Activated CD8-positive, alpha-beta memory T cell treated with anti-CD3 and anti-CD28 coated beads, Interleukin-2, amount 50 U/mL, for 1 hour (primary cell): ENCODE measurements at regions not wholly inside any gene's neighbourhood (a gene's known extent, or its start where the extent isn't known, plus 50 kb on each side); places are given as distances from the start of the nearest gene placed in this dataset.

ENCODE experiments used
- DNase-seq: peaks from one replicate; pipeline ENCODE4 v3.0.0-alpha.2; 2020; ENCODE audit errors: extremely low read depth

DNA sequence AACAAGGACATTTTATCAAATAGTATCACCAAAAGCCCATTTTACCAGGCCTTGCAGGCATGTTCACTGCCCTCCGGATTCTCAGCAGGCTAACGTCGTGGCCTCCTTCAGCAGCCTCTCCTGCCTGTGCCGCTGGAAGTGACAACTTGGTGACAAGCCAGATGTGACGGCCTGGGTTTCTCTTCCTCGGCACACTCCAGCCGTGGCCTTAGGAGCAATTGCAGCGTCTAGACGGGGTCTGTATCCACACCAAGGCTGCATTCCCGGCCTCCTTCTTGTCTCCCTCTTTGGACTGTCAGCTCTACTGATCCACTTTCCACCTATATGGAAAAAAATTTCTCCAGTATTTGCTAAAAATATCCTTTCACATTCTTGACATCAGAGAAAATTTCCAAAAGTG lies 145.3 kb upstream of the MGMT start:
- DNase-seq: no peak

GRCh38 chr10:129322933-129323820 lies 143.9 kb upstream of the MGMT start:
- DNase-seq: no peak

- DNase-seq: no peak
Observed at GRCh38 chr10:129323879-129324278, 143.2 kb upstream of the MGMT start.

DNA sequence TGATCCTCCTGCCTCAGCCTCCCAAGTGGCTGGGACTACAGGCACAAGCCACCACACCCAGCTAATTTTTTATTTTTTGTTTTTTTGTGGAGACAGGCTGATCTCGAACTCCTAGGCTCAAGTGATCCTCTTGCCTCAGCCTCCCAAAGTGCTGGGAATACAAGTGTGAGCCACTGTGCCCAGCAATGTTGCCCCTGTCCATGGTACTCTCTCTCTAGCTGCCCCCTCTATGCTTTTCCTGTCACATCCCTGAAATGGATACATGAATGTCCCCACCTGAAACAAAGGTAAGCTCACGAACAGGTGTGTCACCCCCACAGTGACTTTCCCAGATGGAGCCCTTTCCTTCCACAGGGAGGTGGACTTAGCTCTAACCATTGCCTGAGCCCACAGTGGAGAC lies 141.1 kb upstream of the MGMT start:
- no peak for DNase-seq

GRCh38 chr10:129328546-129328945 lies 138.5 kb upstream of the MGMT start:
- no peak for DNase-seq

- no peak for DNase-seq
Observed at GRCh38 chr10:129329385-129330055, 137.5 kb upstream of the MGMT start.

- no peak for DNase-seq
Observed at GRCh38 chr10:129330211-129330610, 136.8 kb upstream of the MGMT start.

- DNase-seq: no peak
Observed at GRCh38 chr10:129331207-129331838, 135.7 kb upstream of the MGMT start.

DNA sequence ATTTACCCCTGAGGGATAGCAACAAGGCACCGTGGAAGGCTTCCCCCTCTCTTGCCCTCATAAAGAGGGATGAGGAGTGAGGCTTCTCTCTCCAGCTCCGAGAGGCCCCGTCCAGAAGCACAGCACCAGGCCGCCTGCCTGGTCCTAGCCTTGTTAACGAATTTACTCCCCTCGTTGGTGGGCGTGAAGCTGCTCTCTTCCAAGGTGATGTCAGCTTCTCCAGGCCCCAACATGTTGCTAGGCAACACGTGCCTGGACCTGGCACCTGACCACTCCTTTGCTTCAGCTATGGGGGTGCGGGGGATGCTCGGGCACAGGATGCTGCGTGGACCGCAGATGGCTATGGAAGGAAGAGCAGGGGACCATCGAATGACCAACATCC lies 135.2 kb upstream of the MGMT start:
- no peak for DNase-seq

- no peak for DNase-seq
Observed at GRCh38 chr10:129332476-129332875, 134.6 kb upstream of the MGMT start.

DNA sequence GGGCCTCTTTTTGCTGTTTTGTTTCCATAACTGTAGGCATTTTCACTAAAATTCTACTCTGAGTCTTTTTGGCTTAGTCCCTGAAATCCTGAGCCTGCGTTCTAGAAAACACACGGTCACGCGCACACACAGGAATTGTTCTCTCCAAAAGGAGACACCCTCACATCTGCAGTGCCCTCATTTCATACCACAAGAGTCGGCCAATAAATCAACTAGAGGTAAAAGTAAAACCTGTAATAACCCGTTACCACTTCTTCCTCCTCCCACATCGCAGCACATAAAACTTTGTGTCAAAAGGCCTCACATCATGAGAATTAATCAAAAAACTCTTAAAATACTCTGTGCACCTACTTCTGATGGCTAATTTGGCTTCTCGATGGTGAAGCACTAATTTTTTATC lies 133.3 kb upstream of the MGMT start:
- DNase-seq: no peak

DNA sequence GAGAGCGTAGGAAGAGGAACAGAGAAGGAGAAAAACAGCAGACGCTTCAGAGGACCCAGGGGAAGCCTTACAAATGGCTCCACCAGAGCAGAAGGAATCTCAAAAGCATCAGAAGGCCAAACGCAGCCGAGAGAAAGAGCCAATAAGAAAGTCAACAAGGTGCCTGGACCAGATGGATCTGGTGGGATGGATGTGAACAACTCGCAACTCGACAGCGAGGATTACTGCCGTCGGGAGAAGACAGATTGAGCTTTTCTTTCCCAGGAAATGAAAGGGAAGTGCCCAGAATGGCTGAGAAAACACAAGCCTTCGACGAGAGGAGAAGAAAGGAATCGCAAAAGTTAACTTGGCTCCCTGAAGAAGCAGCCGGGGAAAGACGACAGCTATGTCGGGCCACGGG lies 132.8 kb upstream of the MGMT start:
- DNase-seq: no peak

- no peak for DNase-seq
Observed at GRCh38 chr10:129335396-129335795, 131.6 kb upstream of the MGMT start.

GRCh38 chr10:129335942-129336341 lies 131.1 kb upstream of the MGMT start:
- no peak for DNase-seq

- no peak for DNase-seq
Observed at GRCh38 chr10:129339191-129339590, 127.8 kb upstream of the MGMT start.

GRCh38 chr10:129339841-129340240 lies 127.2 kb upstream of the MGMT start:
- no peak for DNase-seq

GRCh38 chr10:129341087-129341486 lies 126.0 kb upstream of the MGMT start:
- no peak for DNase-seq

- no peak for DNase-seq
Observed at GRCh38 chr10:129342385-129342784, 124.7 kb upstream of the MGMT start.

- no peak for DNase-seq
Observed at GRCh38 chr10:129343141-129343540, 123.9 kb upstream of the MGMT start.

GRCh38 chr10:129344103-129344502 lies 122.9 kb upstream of the MGMT start:
- DNase-seq: no peak

DNA sequence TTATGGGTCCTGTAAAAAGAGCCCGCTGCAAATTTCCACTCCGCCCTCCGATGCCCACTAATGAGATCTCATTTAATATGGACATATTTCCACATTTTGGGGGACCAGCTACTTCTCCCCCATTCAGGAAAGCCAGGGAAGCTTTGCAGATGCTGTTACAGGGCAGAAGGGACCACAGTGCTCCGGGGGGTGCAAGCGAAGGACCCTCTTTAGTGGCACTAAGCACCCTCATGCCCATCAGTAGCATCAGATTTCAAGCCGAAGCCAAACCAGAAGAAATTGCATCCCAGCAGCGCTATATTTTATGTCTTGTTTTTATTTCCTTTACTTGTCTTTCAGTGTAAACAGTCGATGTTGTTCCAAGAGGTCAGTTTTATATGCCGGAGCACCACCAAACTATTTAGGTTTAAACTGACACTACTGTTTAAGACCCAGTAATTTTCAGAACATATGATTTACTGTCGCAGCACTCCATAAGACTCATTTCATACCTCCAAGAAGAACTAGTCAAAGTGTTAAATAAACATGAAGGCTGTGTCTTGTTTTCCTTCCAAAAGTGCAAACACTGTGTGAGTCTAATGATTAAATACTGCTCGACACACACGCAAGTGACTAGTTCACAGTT lies 122.2 kb upstream of the MGMT start:
- no peak for DNase-seq

- DNase-seq: no peak
Observed at GRCh38 chr10:129345763-129346162, 121.3 kb upstream of the MGMT start.
